ENCODE measurements at regions not wholly inside any gene's neighbourhood (a gene's known extent, or its start where the extent isn't known, plus 50 kb on each side); places are given as distances from the start of the nearest gene placed in this dataset.

- no peak for DNase-seq (ENCODE audit: low spot score)
- no peak for TF ChIP-seq CTCF (IDR thresholded peaks at IDR 0.05; ENCODE audit: extremely low read depth, insufficient read depth, missing control alignments)
- in situ Hi-C loops (cut with MboI; ENCODE audit: low pct_unique_long_range_greater_than_20kb, low sequenced_read_pairs, unreplicated experiment), result no loop called here
Measured at GRCh38 chr9:107540164-107540561, 50.6 kb upstream of the KLF4 start.

GRCh38 chr9:107539427-107540163 lies 50.0 kb upstream of the KLF4 start:
- no peak for DNase-seq (ENCODE audit: low spot score)
- in situ Hi-C loops (cut with MboI; ENCODE audit: low pct_unique_long_range_greater_than_20kb, low sequenced_read_pairs, unreplicated experiment), result no loop called here
- no peak for TF ChIP-seq CTCF (IDR thresholded peaks at IDR 0.05; ENCODE audit: extremely low read depth, insufficient read depth, missing control alignments)
